Fibroblast of pulmonary artery (primary cell): ENCODE measurements at regions not wholly inside any gene's neighbourhood (a gene's known extent, or its start where the extent isn't known, plus 50 kb on each side); places are given as distances from the start of the nearest gene placed in this dataset.

Source experiments
- DNase-seq: peaks from one replicate; pipeline ENCODE4 v3.0.0-alpha.2; 2010; ENCODE audit warnings: low read depth
- H3K4me3 ChIP-seq: replicated peaks from 2 replicates; pipeline ENCODE4 v1.5.1; 2011; ENCODE audit warnings: low read depth, mild to moderate bottlenecking, control low read depth, low read length, moderate library complexity
- TF ChIP-seq, protein P1 (sequence below): IDR thresholded peaks from 2 replicates; pipeline ENCODE4 v1.5.1; 2011; ENCODE audit warnings: mild to moderate bottlenecking, control low read depth, low read length, inconsistent platforms; ENCODE audit errors: missing control alignments

DNA sequence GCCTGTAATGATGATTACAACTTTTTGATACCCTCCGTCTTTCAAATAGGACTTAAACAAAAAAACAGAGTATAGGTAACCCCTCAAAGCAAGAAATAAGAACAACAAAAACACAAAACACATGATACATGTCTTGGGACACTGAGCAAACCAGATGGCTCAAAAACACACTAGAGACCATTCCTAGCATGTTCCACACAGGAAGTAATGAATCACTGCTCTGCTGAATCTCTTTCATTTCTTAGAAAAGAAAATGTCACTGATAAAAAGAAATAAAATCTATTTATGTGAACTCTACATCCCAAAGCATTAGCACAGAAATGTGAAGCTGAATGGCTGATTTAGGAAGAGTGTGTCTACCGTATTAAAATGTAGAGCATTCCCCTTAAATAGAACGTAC lies 134.5 kb upstream of the IL15 start:
- H3K4me3 ChIP-seq = no peak overlapping the region
- DNase-seq = peak; percentile 69
- TF ChIP-seq, protein P1, sequence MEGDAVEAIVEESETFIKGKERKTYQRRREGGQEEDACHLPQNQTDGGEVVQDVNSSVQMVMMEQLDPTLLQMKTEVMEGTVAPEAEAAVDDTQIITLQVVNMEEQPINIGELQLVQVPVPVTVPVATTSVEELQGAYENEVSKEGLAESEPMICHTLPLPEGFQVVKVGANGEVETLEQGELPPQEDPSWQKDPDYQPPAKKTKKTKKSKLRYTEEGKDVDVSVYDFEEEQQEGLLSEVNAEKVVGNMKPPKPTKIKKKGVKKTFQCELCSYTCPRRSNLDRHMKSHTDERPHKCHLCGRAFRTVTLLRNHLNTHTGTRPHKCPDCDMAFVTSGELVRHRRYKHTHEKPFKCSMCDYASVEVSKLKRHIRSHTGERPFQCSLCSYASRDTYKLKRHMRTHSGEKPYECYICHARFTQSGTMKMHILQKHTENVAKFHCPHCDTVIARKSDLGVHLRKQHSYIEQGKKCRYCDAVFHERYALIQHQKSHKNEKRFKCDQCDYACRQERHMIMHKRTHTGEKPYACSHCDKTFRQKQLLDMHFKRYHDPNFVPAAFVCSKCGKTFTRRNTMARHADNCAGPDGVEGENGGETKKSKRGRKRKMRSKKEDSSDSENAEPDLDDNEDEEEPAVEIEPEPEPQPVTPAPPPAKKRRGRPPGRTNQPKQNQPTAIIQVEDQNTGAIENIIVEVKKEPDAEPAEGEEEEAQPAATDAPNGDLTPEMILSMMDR = no peak

DNA sequence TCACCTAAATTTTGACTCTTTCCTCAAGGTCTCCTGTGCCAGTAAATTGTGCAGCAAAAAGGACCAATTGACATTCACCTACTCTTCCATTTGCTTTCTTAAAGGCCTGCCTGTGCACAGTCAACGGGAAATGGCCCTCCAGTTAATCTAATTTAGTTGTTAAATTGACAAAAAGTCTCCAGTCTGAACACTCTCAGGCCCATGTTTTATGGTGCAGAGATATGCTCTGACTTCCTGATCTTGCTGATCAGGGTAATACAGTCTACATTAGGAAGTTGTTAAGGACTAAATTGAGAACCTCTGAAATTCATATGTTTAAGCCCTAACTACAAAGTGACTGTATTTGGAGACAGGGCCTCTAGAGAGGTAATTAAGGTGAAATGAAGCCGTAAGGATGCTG lies 133.6 kb upstream of the IL15 start:
- H3K4me3 ChIP-seq = no peak overlapping the region
- TF ChIP-seq, protein P1 = no peak
- DNase-seq = no peak

DNA sequence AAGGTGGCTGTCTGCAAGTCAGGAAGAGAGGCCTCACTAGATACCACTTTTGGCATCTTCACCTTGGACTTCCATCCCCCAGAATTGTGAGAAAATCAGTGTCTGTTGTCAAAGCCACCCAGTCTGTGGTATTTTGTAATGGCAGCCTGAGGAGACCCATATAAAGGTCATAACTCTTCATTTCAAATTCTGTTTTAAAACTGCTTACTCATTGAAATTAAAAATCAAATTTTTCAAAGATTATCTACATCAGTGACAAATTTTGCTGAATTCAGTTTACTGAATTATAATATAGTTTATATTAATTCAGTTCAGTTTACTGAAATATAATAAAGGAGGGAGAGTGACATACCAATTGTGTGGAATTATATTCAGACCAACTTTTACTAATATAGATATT lies 133.1 kb upstream of the IL15 start:
- DNase-seq = no peak
- TF ChIP-seq, protein P1 = no peak
- no peak overlapping the region for H3K4me3 ChIP-seq

DNA sequence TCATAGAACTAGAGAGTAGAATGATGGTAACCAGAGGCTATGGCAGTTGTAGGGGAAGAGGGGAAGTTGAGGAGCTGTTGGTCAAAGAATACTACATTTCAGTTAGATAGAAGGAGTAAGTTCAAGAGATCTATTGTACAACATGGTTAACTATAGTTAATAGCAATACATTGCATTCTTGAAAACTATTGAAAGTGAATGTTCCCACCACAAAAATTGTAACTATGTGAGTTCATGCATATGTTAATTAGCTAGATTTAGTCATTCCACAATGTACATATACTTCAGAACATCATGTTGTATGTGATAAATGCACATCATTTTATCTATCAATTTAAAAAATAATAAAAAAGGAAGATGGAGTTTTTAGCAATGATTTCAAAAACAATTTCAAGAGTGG lies 125.3 kb upstream of the IL15 start:
- no peak for DNase-seq
- H3K4me3 ChIP-seq = no peak overlapping the region
- TF ChIP-seq, protein P1 = no peak

DNA sequence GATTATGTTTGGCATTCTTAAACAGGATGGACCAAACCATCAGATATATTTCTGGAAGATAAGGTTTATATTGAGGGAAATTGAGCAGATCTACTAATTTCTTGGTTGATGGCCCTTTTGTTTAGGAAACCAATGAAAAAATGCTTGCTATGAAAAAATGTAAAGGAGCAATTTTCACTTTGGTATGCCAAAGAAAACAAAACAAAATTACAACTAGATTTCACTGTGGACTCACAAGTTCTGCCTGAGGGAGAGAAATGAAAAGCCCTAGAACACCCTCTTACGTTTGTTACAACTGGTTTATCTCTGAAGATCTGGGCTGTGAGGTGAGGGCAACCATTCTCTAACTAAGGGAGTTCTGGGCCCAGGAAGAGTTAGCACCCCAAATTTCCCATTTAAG lies 122.5 kb upstream of the IL15 start:
- TF ChIP-seq, protein P1 = no peak
- H3K4me3 ChIP-seq = no peak overlapping the region
- no peak for DNase-seq

- DNase-seq = no peak
- TF ChIP-seq, protein P1 = no peak
- H3K4me3 ChIP-seq = no peak overlapping the region
Measured at GRCh38 chr4:141518222-141518621, 118.2 kb upstream of the IL15 start.

DNA sequence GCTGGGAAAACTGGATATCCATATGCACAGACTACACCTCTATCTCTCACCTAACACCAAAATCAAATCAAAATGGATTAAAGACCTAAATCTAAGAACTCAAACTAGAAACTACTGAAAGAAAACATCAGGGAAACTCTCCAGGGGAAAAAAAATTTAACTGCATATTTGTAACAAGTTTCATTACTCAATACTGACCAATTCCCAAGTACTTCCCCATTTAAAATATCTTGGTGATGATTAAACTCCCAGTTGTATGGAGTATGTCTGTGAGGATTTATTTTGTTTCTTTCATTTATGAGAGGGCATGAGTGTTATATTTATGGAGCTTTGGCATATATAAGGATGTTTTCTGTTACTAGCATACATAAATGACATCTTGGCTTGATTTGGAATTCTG lies 112.3 kb upstream of the IL15 start:
- no peak overlapping the region for H3K4me3 ChIP-seq
- DNase-seq = peak; percentile 14
- TF ChIP-seq, protein P1 = no peak
